Stimulated activated CD8-positive, alpha-beta memory T cell treated with anti-CD3 and anti-CD28 coated beads, Interleukin-7, amount 100 ng/mL, for 1 hour (primary cell): ENCODE measurements at regions not wholly inside any gene's neighbourhood (a gene's known extent, or its start where the extent isn't known, plus 50 kb on each side); places are given as distances from the start of the nearest gene placed in this dataset.

Experiments
- DNase-seq, 2 donors: peaks; one replicate each; pipeline ENCODE4 v3.0.0-alpha.2; 2020; ENCODE audit warnings: low read depth in 2 of 2

DNA sequence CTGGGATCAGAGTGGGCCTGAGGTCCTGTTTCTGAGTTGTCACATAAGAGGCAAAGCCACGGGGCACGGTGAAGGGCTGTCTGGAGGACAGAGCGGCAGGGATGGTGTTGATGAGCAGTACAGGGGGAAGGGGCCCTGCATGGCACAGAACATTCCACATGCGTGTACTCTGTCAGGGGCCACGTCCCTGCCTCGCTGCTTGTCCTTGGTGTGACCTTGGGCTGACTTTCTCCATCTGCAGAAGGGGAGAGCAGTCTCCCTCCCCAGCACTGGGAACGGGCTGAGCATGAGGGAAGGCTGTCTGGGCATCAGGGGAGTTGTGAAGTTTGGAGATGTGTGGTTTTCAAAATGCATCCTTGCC, 71.5 kb upstream of the GSE1 start:
- DNase-seq: no peak

DNA sequence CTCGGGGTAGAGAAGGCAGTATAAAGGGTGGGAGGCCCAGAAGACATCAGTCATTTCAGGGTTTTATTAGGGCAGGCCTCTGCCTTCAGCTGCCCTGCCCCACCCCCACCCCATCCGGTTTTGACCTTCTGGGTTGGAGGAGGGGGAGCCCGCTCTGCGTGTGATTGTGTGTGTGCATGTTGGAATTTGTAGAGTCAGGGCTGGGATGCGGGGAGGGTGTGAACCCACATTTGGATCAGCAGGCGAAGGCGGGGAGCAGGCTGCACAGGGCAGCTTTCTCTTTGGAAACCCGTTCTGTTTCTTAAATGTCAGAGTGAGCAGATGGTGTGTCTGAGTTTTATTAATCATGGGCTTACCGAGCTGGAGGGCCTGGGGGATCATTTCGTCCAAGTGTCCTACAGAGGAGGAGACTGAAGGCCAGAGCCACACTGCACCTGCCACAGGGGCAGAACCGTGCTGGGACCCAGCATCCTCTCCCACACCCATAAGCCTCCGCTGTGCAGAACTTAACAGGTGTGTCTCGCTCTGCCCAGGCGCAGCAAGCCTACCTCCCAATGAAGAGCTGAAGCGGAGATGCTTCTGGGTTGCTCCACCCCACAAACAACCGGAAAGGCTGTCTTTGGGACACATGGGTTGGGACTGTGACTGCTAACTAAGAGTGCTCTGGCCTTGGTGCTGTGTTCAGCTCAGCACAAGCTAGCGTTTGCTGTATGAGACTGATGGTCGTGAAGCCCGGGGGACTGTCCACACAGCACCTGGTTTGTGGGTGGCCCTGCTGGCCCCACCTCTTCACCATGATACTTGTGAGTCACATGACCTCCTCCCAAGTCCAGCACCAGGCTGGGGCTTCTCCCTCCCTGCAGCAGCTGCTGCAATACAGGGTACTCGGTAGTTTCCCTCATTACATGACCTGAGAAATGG, 70.9 kb upstream of the GSE1 start:
- no peak for DNase-seq

DNA sequence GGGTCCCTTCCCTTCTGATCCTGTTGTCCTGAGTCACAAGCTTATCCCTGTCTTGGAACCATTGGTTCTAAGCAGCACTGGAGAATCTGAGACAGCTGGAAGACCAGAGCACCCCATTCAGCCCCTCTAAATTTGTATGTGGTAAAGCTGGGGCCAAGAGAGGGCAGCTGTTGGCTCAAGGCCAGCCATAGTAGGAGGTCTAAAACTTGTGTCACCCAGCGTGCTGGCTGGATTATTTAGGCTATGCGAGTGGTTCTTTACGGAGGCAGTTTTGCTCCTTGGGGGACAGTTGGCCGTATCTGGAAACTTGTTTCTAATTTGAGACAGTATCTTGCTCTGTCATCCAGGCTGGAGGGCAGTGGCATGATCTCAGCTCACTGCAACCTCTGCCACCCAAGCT, 69.6 kb upstream of the GSE1 start:
- no peak for DNase-seq

DNA sequence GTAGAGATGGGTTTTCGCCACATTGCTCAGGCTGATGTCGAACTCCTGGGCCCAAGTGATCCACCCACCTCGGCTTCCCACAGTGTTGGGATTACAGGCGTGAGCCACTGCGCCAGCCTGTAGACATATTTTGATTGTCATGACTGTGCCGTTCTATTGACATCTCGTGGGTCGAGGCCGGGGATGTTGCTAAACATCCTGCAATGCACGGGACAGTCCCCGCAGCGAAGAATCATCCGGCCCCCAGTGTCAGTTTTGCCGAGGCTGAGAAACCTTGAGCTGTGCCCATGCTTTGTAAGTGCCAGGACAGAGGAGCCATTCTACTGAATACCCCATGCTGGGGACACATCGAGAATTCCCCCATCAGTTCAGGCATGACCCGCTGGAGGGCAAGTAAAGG, 69.1 kb upstream of the GSE1 start:
- no peak for DNase-seq

DNA sequence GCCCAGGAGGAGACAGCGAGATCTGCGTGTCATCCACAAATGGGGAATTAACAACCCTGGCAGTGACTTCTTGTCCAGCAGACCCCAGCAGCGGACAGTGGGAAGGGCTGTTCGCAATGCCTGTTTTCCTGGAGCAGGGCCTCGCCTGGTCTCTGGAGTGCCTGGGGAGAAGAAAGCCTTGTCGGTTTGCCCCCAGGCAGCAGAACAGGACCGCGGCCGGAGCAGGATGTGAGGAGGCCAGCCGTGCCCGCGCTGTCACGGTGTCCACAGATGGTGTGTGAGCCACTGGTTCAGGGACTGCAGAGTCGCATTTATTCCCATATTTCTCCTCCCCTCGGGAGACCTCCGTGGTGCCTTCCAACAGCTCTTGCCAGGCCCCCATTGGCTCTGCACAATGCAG, 68.5 kb upstream of the GSE1 start:
- no peak for DNase-seq

DNA sequence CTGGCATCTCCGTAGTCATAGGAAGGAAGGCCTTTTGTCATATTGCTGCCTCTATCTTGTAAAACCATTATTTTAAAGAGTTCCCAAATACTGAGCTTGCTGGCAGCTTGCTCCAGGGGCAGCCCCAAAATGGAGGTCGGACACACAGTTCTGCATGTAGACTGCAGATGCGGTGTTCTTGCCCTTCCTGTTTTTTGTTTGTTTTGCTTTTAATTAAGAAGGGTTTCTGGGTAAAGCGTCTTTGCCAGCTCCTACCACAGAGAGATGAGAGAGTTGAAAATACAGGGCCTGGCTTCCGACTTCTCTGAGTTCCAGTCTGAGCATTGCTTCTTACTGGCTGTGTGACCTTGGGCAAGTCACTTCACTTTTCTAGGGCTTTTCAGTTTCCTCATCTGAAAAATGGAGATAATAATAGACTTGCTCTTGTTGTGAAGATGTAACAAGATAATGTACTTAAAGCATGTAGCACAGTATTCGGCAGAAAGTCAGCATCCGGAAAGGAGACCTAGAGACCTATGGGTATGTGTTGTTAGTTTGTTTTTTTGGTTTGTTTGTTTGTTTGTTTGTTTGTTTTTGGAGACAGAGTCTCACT, 67.8 kb upstream of the GSE1 start:
- DNase-seq: no peak

DNA sequence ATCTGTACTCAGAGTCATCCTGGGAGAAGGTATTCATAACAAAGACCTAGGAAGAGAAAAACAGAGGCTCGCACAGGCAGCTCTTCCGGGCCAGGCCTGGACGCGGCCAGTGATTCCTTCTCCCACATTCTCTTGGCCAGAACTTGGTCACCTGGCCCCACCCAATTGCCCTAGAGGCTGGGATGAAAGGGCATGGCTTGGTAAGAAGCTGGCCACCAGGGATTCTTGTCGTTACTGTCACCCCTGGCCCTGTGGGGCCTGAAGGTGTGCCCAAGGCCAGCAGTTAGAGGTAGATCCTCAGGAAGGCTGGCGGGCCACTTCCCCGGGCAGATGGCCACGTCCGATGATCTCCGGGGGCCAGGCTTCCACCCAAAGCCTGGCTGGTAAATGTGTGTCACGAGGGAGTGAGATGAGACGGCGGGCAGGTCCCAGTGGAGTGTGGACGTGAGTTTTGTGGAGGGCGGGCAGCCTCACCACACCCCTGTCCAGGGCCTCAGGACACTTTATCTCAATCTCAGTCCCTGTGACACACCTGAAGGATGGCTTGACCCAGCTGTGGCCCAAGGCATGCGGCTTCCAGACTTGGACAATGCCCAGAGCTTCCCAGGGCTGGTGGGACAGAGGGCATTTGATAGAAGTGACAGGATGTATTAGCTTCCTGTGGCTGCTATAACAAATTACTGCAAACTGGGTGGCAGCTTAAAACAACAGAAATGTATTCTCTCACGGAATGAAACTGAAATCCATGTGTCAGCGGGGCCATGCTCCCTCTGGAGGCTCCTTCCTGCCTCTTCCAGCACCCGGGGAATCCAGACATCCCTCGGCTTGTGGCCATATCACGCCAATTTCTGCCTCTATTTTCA, 66.3 kb upstream of the GSE1 start:
- no peak for DNase-seq

DNA sequence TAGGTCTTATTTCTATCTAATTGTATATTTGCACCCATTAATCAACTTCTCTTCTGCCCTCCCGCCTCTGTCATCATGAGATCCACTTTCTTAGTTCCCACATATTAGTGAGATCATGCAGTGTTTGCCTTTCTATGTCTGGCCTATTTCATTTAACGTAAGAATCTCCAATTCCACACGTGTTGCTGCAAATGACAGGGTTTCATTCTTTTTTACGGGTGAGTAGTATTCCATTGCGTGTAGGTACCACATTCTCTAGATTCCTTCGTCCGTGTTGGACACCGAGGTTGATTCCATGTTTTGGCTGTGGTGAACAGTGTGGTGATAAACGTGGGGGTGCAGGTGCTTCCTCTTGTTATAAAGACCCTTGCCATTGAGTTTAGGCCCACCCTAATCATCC, 64.7 kb upstream of the GSE1 start:
- no peak for DNase-seq

DNA sequence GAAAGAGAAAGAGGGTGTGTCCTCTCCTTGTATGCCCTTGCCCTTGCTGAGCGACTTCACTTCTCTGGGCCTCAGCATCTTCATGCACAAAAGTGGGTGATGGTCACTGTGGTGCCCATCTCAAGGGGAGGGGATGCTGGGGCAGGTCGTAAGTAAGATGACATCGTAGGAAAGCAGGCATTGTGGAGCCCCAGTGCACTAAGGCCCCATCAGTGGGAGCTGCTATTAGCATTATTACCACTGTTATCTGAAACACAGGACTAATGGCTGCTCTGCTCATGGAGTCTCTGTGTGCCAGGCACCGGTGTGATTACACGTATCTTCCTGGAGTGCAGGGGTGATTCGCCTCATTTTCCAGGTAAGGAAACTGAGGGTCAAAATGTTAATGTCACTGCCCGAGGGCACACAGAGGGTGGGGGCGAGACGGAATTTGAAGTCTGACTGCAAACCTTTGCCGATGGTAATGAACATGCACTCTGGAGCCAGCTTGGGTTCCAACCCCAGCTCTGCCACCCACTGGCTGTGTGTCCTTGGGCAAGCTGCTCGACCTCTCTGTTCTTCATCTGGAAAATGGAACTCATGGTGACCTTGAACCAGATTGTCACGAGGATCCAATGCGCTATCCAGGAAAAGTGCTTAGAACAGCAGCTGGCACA, 63.2 kb upstream of the GSE1 start:
- no peak for DNase-seq

DNA sequence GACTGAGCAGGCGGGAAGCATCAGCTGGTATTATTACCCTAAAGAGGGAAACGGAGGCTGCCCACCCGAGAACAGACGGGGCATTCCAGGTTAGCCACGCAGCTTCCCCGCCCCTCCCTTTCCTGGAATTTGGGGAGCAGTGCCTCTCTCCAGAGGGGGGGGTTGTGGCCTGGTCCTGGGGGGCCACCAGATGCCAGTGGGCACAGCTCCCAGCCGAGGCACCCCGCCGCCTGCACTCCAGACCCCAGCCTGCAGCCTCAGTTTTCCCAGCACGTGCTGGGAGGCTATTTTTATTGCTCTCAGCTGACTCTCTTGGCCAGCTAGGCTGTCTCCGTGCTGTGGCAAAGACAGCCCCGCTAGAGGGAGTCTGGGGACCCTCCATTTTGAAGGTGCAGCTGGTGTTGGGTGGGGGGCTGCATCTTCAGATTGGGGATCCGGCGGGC, 62.7 kb upstream of the GSE1 start:
- DNase-seq: no peak

DNA sequence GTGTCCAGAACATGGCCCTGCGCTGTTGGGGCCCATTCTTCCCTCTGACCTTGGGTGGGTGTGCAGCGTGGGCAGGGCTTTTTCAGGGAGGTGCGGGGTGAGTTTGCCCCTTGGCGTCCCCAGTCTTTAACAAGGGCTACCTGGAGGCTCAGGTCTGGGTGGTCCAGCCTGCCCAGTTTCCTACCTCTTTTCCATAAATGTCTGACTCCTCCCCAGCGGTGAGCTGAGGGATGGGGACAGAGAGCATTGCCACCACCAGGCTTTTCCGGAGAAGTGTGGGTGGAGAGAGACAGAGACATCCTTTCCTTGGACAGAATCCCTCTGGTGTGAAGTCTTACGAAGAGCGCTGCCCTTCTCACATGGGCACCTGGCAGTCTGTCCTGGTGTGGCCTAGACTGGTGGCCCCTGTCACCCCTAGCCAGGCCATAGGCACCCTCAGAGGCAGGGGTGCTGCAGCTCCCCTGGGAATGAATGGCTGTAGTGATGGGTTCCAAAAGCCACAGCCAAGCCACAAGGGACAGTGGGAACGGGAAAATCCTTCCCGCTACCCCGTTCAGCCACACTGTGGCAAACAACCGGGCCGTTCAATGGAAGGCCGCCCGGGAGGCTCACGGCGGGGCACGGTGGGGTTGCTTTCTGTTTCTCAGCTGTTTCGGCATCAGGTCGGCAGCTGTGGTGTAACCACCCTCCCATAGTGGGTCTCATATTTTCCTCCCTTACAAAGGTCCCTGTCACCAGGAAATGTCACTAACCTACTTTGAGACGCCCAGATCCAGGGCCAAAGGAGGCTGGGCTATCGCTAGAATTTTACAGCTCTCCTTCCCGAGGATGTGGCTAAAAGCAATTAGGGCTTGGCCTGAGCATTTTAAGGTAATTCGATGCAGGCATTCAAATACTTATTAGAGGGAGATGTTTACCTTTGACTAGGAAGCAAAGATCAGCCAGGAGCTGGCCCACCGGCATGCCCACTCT, 61.9 kb upstream of the GSE1 start:
- DNase-seq: no peak

DNA sequence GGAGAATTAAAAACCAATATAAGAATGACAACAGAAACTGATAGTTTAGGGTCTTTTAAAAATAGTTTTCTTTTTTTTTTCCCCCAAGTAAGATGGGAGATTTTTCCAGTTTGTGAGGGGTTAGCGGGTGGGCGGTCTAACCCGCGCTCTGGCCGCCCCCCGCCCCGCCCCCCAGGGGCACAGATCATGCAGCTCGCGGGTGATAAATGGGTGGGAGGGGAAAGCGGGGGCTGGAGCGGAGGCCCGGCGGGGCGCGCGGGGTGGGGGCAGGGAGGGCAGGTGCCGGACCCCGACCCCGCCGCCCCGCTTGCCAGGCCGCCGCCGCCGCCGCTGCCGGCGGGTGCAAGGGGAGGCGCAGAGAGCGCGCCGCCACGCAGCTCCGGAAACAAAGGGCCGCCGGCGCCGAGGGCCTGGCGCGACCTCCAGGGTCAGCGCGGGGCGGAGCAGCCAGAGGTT, 60.1 kb upstream of the GSE1 start:
- DNase-seq: no peak

DNA sequence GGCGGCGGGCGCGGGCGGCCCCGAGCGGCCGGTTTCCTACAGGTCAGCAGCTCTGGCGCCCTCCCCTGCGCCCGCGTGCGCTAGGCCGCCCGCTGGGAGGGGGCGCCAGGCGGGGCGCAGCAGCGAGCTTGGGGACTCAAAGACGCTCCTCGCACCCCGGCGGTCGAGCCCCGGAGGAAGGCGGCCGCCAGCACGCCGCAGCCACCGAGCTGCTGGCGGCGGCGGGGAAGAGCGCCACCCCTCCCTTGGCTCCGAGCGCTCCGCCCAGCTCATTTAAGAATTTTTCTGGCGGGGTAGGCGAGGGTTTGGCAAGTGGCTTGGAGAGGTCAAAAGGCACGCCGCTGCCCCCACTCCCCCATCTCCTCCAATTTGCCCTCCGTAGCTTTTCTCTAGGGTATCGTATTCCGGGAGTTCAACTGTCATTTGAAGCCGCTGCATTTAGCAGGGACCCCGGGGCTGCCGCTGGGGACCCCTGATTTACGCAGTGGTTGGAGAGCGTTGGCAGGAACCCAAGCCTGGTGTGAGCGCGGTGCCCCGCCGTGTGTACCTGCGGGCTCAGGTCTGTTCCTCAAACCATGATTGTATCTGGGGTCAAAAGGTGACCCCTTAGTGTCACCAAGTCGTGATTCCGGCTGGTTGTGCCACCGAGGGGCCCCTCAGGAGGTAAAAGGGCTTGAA, 59.5 kb upstream of the GSE1 start:
- no peak for DNase-seq

DNA sequence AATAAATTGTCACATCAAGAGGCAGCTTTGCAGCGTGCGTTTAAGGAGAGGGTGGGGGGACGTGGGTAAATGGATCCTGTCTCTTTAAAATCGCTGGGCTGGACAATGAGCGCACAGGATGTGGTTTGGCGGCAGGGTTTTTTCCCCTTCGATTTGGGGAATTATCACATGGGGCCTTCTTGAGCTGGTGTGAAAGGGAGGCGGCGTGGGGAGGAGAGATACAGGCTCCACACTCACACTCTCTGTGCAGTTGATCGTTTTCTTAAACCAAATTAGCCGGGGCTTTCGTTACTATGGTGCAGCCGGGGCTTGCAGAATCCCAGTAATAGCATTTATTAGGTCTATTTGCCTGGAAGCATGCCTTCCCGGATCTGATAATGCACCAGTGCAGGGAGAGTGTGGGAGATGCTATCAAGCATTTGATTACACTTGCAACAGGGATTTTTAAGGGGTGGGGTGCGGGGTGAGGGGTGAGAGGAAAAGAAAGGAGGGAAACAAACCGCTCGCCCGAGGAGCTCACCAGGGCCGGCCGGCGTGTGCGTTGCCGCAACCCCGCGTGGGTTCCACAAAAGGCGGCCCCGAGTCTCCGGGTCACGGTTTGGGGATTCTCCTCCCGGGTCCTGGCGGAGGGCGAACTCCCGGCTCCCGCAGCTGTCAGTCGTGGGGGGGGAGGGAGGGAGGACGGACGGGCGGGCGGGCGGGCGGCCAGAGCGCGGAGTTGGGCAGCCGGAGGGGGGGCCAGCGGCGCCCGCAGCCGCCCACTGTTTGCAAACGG, 58.8 kb upstream of the GSE1 start:
- DNase-seq: peak; percentile 47 to 62

DNA sequence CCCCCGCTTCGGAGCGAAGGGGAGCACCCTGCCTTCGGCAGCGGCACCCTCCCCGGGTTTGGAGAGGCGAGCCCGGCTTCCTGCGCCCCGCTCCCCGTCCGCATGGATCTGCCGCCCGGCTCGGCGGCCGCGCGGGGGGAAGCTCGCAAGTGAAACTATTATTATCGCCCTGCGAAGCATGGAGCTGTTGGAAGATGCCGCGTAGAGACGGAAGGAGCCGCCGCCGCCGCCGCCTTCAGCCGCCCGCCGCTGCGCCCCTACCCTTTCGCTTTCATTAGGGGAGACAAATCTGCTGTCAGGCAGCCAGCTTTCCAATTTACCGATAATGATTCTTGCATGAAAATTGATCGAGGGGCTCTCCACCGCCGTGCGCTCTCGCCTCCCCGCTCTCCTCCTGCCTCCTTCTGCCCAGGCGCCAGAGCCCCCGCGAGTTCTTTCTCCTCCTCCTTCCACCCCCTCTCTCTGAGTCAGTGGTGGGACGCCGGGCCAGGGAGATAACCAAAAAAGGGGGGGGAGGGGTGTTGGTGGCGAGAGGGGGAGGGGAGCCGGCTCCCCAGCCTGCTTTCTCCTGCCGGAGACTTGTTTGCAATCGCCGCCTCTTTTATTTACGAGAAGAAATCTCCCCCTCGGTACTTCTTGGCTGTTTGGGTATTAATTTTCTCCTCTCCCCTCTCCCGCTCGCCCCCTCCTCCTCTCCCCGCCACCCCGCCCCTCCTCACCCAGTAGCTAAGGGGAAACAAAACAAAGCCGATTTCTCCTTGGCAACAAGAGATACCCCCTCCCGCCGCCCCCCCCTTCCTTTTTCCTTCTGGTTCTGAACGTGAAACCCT, 58.0 kb upstream of the GSE1 start:
- peak in 1 of 2 donors; percentile 36 for DNase-seq

DNA sequence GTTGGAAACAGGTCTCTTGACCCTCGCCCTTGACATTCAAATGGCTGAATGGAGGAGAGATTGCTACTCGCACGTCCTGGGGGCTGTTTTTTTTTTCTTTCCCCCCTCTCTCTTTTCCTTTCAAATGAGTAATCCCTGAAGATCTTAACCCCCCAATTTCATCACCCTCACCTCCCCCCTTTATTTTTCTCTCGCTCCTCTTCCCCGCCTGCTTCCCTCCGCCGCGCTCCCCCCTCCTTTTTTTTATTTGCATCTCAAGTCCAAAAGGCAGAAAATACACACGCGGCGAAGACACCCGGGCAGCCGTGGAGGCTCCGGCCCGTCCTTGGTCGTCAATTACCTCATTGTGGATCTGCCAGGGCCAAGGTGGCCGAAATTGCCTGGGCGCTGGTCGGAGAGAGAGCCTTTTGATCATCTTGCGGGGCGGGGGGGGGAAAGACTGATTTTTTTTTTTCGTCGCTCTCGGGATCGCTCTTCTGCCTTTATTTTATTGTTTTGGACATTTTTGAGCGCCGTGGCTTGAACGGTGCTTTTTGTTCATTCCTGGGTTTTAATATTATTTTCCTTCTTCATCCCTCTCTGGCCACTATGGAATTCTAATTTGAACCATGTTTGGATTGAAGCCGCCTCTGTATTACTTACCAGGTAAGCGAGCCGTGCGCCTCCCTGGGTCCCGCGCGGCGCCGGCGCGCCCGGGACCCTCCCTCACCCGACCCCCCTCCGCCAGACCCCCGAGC, 57.2 kb upstream of the GSE1 start:
- no peak for DNase-seq

DNA sequence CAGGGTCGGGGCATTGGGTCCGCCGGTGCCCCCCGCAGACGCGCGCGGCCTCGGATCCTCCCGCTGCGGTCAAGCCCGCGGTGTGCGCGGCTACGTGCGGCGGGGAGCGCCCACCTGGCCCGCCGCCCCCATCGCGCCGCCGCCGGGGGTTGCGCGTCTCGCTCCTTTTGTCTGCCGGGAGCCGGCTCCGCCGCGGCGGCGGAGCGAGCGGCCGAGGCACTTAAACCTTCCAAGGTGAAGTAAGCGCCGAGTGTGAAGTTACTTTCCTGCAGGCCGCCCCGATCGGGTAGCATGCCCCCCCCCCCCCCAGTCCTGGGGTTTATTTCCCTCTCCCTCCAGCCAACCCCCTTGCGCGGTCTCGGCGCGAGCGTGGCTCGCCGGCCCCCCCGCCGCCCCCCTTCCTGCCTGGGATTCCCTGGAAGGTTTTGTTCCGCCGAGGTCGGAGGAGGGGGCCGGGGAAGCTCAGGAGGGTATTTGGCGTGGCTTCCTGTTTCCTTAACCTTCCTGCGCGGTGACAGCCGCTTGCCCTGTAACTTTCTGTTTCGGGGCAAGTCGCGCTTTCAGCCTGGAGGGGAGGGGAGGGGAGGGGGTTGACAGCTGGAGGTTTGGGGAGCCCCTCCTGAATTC, 56.6 kb upstream of the GSE1 start:
- no peak for DNase-seq
